GM12878 (cell line): ENCODE measurements at regions not wholly inside any gene's neighbourhood (a gene's known extent, or its start where the extent isn't known, plus 50 kb on each side); places are given as distances from the start of the nearest gene placed in this dataset.

Experiments used
- ATAC-seq: fragments of 200-7000 bp; cut with Tn5 transposase; 3 replicates; pipeline ENCODE4 v1.9.1; 2020; ENCODE audit warnings: mild to moderate bottlenecking, moderate library complexity
- BruUV-seq: library from RNA; stranded (reverse); fragments of 400-500 nt; replicated peaks from 2 replicates; lab custom pipeline; 2021; lab: Mats Ljungman, UMichigan
- CTCF ChIA-PET: fragments of 300-600 bp; sonication (Branson Sonifier 250); formaldehyde crosslinking; extraction: SDS; loops from one replicate; lab custom pipeline; 2021; ENCODE audit warnings: inconsistent platforms; lab: Yijun Ruan, JAX
- POLR2A ChIA-PET: fragments of 350-600 bp; formaldehyde crosslinking; extraction: SDS; loops from one replicate; lab custom pipeline; 2021; ENCODE audit warnings: inconsistent platforms; lab: Charles Lee
- RAD21 ChIA-PET: fragments of 300-600 bp; sonication (Branson Sonifier 250); formaldehyde crosslinking; loops from one replicate; lab custom pipeline; 2023; ENCODE audit warnings: antibody characterized with exemption; ENCODE audit not compliant: unreplicated experiment; lab: Charles Lee
- SMC1A ChIA-PET: fragments of 300-600 bp; sonication (Branson Sonifier 250); formaldehyde crosslinking; loops from one replicate; lab custom pipeline; 2023; ENCODE audit not compliant: unreplicated experiment, uncharacterized antibody; lab: Charles Lee
- DNase-seq: peaks from one replicate; pipeline ENCODE4 v3.0.0-alpha.2; 2011; ENCODE audit warnings: low read depth, low spot score
- FAIRE-seq: peaks from 3 replicates; lab custom pipeline; 2011; peaks lifted over from hg19 to GRCh38; lab: Jason Lieb, UNC
- H2AFZ ChIP-seq: 2 replicates; pipeline ENCODE4 v1.6.0; 2011; ENCODE audit warnings: low read depth, low read length, control low read depth; ENCODE audit not compliant: control insufficient read depth
- H3K27ac ChIP-seq: 2 replicates; pipeline ENCODE4 v1.5.1; 2011; ENCODE audit warnings: control low read depth; ENCODE audit not compliant: control insufficient read depth, insufficient read depth
- H3K27me3 ChIP-seq, 2 experiments: replicated peaks in 1 of 2; 2 replicates each; pipeline versions ENCODE4 v1.6.0 to v1.6.1; 2011; ENCODE audit warnings: low read length in 1 of 2; ENCODE audit not compliant: control insufficient read depth in 2 of 2, insufficient read depth in 2 of 2
- H3K36me3 ChIP-seq, 2 experiments: 2 replicates each; pipeline ENCODE4 v1.5.1; 2011; ENCODE audit warnings: low read length in 1 of 2; ENCODE audit not compliant: control insufficient read depth in 2 of 2, insufficient read depth in 2 of 2
- H3K4me1 ChIP-seq: 2 replicates; pipeline ENCODE4 v1.6.1; 2011; ENCODE audit warnings: mild to moderate bottlenecking, low read length, moderate library complexity, mixed read lengths; ENCODE audit not compliant: control insufficient read depth, insufficient read depth
- H3K4me2 ChIP-seq: 2 replicates; pipeline ENCODE4 v1.6.0; 2011; ENCODE audit warnings: control low read depth; ENCODE audit not compliant: control insufficient read depth, insufficient read depth
- H3K4me3 ChIP-seq: fragments of 200-600 bp; sonication (generic); 2 replicates; pipeline ENCODE4 v1.5.1; 2016
- H3K79me2 ChIP-seq: 2 replicates; pipeline ENCODE4 v1.6.0; 2011; ENCODE audit warnings: low read length; ENCODE audit not compliant: control insufficient read depth, insufficient read depth
- H3K9ac ChIP-seq: 2 replicates; pipeline ENCODE4 v1.8.0; 2011; ENCODE audit warnings: low read length, control low read depth, mixed read lengths; ENCODE audit not compliant: control insufficient read depth, insufficient read depth
- H3K9me3 ChIP-seq: replicated peaks from 3 replicates; pipeline ENCODE4 v1.5.1; 2011; ENCODE audit warnings: mild to moderate bottlenecking, low read length; ENCODE audit not compliant: control insufficient read depth, insufficient read depth
- H4K20me1 ChIP-seq: 2 replicates; pipeline ENCODE4 v1.6.0; 2011; ENCODE audit not compliant: control insufficient read depth, insufficient read depth
- ATF7 ChIP-seq: fragments of 450-650 bp; IDR thresholded peaks from 2 replicates; pipeline ENCODE4 v1.6.1; 2016; ENCODE audit warnings: low read depth, mild to moderate bottlenecking
- BHLHE40 ChIP-seq, 2 experiments: fragments of 450-650 bp in 1 of 2; IDR thresholded peaks; 2 replicates each; pipeline ENCODE4 v1.6.1; 2011 to 2017; ENCODE audit warnings: low read depth in 2 of 2, borderline replicate concordance in 1 of 2, improper control_type of control experiment in 1 of 2, low read length in 1 of 2, mild to moderate bottlenecking in 1 of 2
- BMI1 ChIP-seq: fragments of 450-650 bp; IDR thresholded peaks from 2 replicates; pipeline ENCODE4 v1.6.1; 2016; ENCODE audit warnings: mild to moderate bottlenecking, moderate library complexity, borderline replicate concordance
- CTCF ChIP-seq, 3 experiments: IDR thresholded peaks in 2 of 3; conservative IDR thresholded peaks in 1 of 3; 2 replicates each; pipeline ENCODE4 v1.5.1; 2011; ENCODE audit warnings: low read depth in 3 of 3, low read length in 3 of 3, mild to moderate bottlenecking in 3 of 3, control low read depth in 2 of 3, moderate library complexity in 2 of 3, inconsistent platforms in 1 of 3, mixed read lengths in 1 of 3; ENCODE audit not compliant: control insufficient read depth in 2 of 3, insufficient read depth in 1 of 3; ENCODE audit errors: extremely low read depth in 1 of 3
- HDAC2 ChIP-seq: fragments of 200-600 bp; sonication (generic); IDR thresholded peaks from 2 replicates; pipeline ENCODE4 v1.6.1; 2017
- KLF5 ChIP-seq: fragments of 450-650 bp; IDR thresholded peaks from 2 replicates; pipeline ENCODE4 v1.6.1; 2014; ENCODE audit warnings: mild to moderate bottlenecking; ENCODE audit not compliant: partially characterized antibody
- LARP7 ChIP-seq: fragments of 450-650 bp; IDR thresholded peaks from 2 replicates; pipeline ENCODE4 v1.6.1; 2017; ENCODE audit warnings: mild to moderate bottlenecking
- MTA2 ChIP-seq: fragments of 450-650 bp; IDR thresholded peaks from 2 replicates; pipeline ENCODE4 v1.6.1; 2016; ENCODE audit warnings: low read depth, mild to moderate bottlenecking, moderate library complexity
- MYB ChIP-seq: fragments of 150-350 bp; IDR thresholded peaks from 2 replicates; pipeline ENCODE4 v1.6.1; 2014; ENCODE audit warnings: mild to moderate bottlenecking, low read depth, low read length, borderline replicate concordance
- SMAD1 ChIP-seq: fragments of 450-650 bp; IDR thresholded peaks from 2 replicates; pipeline ENCODE4 v1.6.1; 2018; ENCODE audit warnings: mild to moderate bottlenecking, low read depth; ENCODE audit not compliant: partially characterized antibody
- SPI1 ChIP-seq: IDR thresholded peaks from 2 replicates; pipeline ENCODE4 v1.6.1; 2011; ENCODE audit warnings: low read depth, mild to moderate bottlenecking, low read length, moderate library complexity, borderline replicate concordance; ENCODE audit not compliant: insufficient read depth
- SREBF2 ChIP-seq: IDR thresholded peaks from 2 replicates; pipeline ENCODE4 v1.6.1; 2012; ENCODE audit warnings: mild to moderate bottlenecking, low read length
- WRNIP1 ChIP-seq: IDR thresholded peaks from 2 replicates; pipeline ENCODE4 v1.6.1; 2011; ENCODE audit warnings: low read depth, low read length, improper control_type of control experiment, borderline replicate concordance
- ZNF217 ChIP-seq: fragments of 450-650 bp; IDR thresholded peaks from 2 replicates; pipeline ENCODE4 v1.6.1; 2017; ENCODE audit warnings: antibody characterized with exemption, mild to moderate bottlenecking
- ZNF687 ChIP-seq: fragments of 450-650 bp; IDR thresholded peaks from 2 replicates; pipeline ENCODE4 v1.6.1; 2017; ENCODE audit warnings: mild to moderate bottlenecking, moderate library complexity
- WGBS: methylation state at CpG from one replicate; pipeline ENCODE4 v1.1.6; 2016; ENCODE audit warnings: low lambda C conversion rate; ENCODE audit not compliant: insufficient replicate concordance, insufficient coverage; ENCODE audit errors: missing lambda C conversion rate; 5-methylcytosine and 5-hydroxymethylcytosine counted together
- in situ Hi-C: fragments of 300-500 bp; cut with MboI; formaldehyde crosslinking; loops from 9 replicates; pipeline ENCODE4 v1.14.3; 2018; ENCODE audit warnings: mixed read lengths
- intact Hi-C: fragments of 100-400 bp; cut with micrococcal nuclease; formaldehyde crosslinking; loops from one replicate; pipeline ENCODE4 v1.14.2; 2022; ENCODE audit not compliant: unreplicated experiment
- TF ChIP-seq, protein P1 (sequence below): fragments of 450-650 bp; IDR thresholded peaks from 2 replicates; pipeline ENCODE4 v1.6.1; 2017; ENCODE audit warnings: mild to moderate bottlenecking, low read depth, inconsistent platforms; ENCODE audit not compliant: poor library complexity, severe bottlenecking

DNA sequence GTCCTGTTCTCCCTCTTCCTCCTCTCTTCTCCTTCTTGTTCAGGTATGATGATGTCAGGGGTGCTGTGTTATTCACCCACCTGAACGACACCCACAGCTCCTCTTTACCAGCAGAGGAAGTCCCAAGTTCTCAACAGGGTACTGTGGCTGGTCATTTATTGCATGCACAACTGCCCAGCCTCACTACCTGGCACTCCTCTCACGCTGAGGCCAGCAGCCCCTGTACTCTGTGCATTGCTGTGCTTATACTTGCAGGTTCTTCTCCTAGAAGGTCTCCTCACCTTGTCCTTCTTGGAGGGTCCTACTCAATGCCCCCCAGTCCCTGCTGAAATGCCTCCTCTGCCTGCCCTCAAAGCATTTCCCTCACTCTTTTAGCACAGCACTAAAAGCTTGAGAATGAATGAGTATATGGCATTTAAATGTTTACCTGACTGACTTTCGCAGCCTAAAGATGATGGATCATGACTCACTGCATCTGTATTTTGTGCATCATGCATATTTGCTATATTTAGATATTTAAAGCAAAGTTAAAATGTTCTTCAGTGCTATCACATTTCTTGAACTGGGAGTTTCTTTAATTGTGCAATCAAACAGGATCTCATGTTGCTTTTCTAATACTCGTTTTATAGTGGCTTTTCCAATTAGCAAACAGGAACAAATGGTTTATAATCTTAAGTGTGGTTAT lies 1069.3 kb downstream of the NLGN4Y start (continued):
- TF ChIP-seq CTCF (IDR thresholded peaks at IDR 0.05 in 2 of 3, conservative IDR thresholded peaks at IDR 0.05 in 1 of 3; ENCODE audit: control insufficient read depth in 2 of 3, extremely low read depth in 1 of 3, insufficient read depth in 1 of 3, low read depth in 3 of 3, low read length in 3 of 3) (no peak), KLF5 (no peak), BMI1 (no peak), HDAC2 (no peak)
- TF ChIP-seq, all 136 proteins: peak for 0

GRCh38 chrY:15594179-15594578 lies 1069.8 kb downstream of the NLGN4Y start:
- SMC1A ChIA-PET, result no interaction called here
- ATAC-seq, result no peak
- CTCF ChIA-PET, result no interaction called here
- TF ChIP-seq WRNIP1 (no peak), MTA2 (no peak), SREBF2 (no peak), ATF7 (no peak), BHLHE40 (IDR thresholded peaks at IDR 0.05; ENCODE audit: borderline replicate concordance in 1 of 2, low read depth in 2 of 2, low read length in 1 of 2) (no peak), LARP7 (no peak), SMAD1 (no peak), ZNF217 (no peak), SPI1 (no peak), MYB (no peak), ZNF687 (no peak)
- TF ChIP-seq, protein P1, sequence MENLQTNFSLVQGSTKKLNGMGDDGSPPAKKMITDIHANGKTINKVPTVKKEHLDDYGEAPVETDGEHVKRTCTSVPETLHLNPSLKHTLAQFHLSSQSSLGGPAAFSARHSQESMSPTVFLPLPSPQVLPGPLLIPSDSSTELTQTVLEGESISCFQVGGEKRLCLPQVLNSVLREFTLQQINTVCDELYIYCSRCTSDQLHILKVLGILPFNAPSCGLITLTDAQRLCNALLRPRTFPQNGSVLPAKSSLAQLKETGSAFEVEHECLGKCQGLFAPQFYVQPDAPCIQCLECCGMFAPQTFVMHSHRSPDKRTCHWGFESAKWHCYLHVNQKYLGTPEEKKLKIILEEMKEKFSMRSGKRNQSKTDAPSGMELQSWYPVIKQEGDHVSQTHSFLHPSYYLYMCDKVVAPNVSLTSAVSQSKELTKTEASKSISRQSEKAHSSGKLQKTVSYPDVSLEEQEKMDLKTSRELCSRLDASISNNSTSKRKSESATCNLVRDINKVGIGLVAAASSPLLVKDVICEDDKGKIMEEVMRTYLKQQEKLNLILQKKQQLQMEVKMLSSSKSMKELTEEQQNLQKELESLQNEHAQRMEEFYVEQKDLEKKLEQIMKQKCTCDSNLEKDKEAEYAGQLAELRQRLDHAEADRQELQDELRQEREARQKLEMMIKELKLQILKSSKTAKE, result no peak

More at GRCh38 chrY:15594179-15594578, 1069.8 kb downstream of the NLGN4Y start:
- no peak overlapping the region for H3K4me3 ChIP-seq
- H4K20me1 ChIP-seq, result no peaks in the 10 kb centered on the region
- H3K27me3 ChIP-seq, result no peaks in the 10 kb centered on the region
- H3K4me1 ChIP-seq, result no peaks in the 10 kb centered on the region
- H2AFZ ChIP-seq, result no peak overlapping the region
- no peak overlapping the region for H3K9ac ChIP-seq
- H3K27ac ChIP-seq, result no peak overlapping the region
- no peaks in the 10 kb centered on the region for H3K9me3 ChIP-seq
- no peaks in the 10 kb centered on the region for H3K79me2 ChIP-seq
- no CpG with 5 or more reads among the region's 3 CpGs for WGBS
- in situ Hi-C loops, result no loop called here
- ChIA-PET POLR2A (no interaction called here), RAD21 (no interaction called here)
- H3K36me3 ChIP-seq, result no peaks in the 10 kb centered on the region
- BruUV-seq, result no TSS peak
- intact Hi-C loops, result no loop called here
- DNase-seq (no peak), FAIRE-seq (no peak)
- no peak overlapping the region for H3K4me2 ChIP-seq
